SK-N-SH (cell line): ENCODE measurements at regions not wholly inside any gene's neighbourhood (a gene's known extent, or its start where the extent isn't known, plus 50 kb on each side); places are given as distances from the start of the nearest gene placed in this dataset.

ENCODE experiments used
- CTCF ChIA-PET: fragments of 300-600, 350-600 bp; formaldehyde crosslinking; extraction: SDS; loops from one replicate; lab custom pipeline; 2021; lab: Yijun Ruan, JAX
- POLR2A ChIA-PET: fragments of 350-600 bp; sonication (Branson Sonifier 250); formaldehyde crosslinking; extraction: SDS; loops from one replicate; lab custom pipeline; 2020; ENCODE audit warnings: antibody characterized with exemption, inconsistent platforms; lab: Yijun Ruan, JAX
- DNase-seq: peaks from one replicate; pipeline ENCODE4 v3.0.0; 2012
- H2AFZ ChIP-seq: fragments of 200-600 bp; sonication (generic); 2 replicates; pipeline ENCODE4 v1.8.1; 2016; ENCODE audit warnings: antibody characterized with exemption, mild to moderate bottlenecking, low read depth
- H3F3A ChIP-seq: fragments of 200-600 bp; sonication (generic); replicated peaks from 2 replicates; pipeline ENCODE3; 2016; ENCODE audit warnings: antibody characterized with exemption, mild to moderate bottlenecking; ENCODE audit not compliant: insufficient read depth
- H3K27ac ChIP-seq, 2 experiments: fragments of 200-500 bp in 1 of 2; fragments of 200-600 bp in 1 of 2; sonication (Bioruptor generic) in 1 of 2; sonication (generic), shearing (Covaris generic) in 1 of 2; 2 replicates each; pipeline versions ENCODE4 v1.5.1 to v1.6.1; 2014 to 2016; ENCODE audit warnings: low read depth in 2 of 2, inconsistent platforms in 1 of 2, low read length in 1 of 2, mild to moderate bottlenecking in 1 of 2, mixed read lengths in 1 of 2
- H3K27me3 ChIP-seq: fragments of 200-600 bp; sonication (generic), shearing (Covaris generic); 2 replicates; pipeline ENCODE4 v1.6.1; 2016; ENCODE audit warnings: mixed run types; ENCODE audit not compliant: insufficient read depth
- H3K36me3 ChIP-seq, 2 experiments: fragments of 200-500 bp in 1 of 2; fragments of 200-600 bp in 1 of 2; sonication (Bioruptor generic) in 1 of 2; sonication (generic) in 1 of 2; replicated peaks in 1 of 2; 2 replicates each; pipeline versions ENCODE3 to v1.5.1; 2014 to 2016; ENCODE audit warnings: low read length in 1 of 2, mild to moderate bottlenecking in 1 of 2; ENCODE audit not compliant: insufficient read depth in 2 of 2, control insufficient read depth in 1 of 2
- H3K4me1 ChIP-seq, 2 experiments: fragments of 200-500 bp in 1 of 2; fragments of 200-600 bp in 1 of 2; sonication (Bioruptor generic) in 1 of 2; sonication (generic), shearing (Covaris generic) in 1 of 2; 2 replicates each; pipeline versions ENCODE4 v1.5.1 to v1.6.1; 2014 to 2016; ENCODE audit warnings: low read depth in 1 of 2, low read length in 1 of 2, mixed run types in 1 of 2; ENCODE audit not compliant: insufficient read depth in 2 of 2, control insufficient read depth in 1 of 2
- H3K4me2 ChIP-seq: fragments of 200-600 bp; sonication (generic), shearing (Covaris generic); 2 replicates; pipeline ENCODE4 v1.6.1; 2017; ENCODE audit warnings: mixed run types
- H3K4me3 ChIP-seq, 2 experiments: fragments of 200-500 bp in 1 of 2; fragments of 200-600 bp in 1 of 2; sonication (Bioruptor generic) in 1 of 2; sonication (generic), shearing (Covaris generic) in 1 of 2; 2 replicates each; pipeline versions ENCODE4 v1.5.1 to v1.8.1; 2014 to 2016; ENCODE audit warnings: low read depth in 2 of 2, inconsistent platforms in 1 of 2, low read length in 1 of 2, mild to moderate bottlenecking in 1 of 2, mixed read lengths in 1 of 2, moderate library complexity in 1 of 2
- H3K79me2 ChIP-seq: fragments of 200-600 bp; sonication (generic); 2 replicates; pipeline ENCODE4 v1.8.1; 2017; ENCODE audit warnings: mild to moderate bottlenecking; ENCODE audit not compliant: insufficient read depth
- H3K9ac ChIP-seq: fragments of 200-600 bp; sonication (generic); 2 replicates; pipeline ENCODE4 v1.6.1; 2017; ENCODE audit warnings: mixed run types
- H3K9me2 ChIP-seq: fragments of 200-600 bp; sonication (generic); 2 replicates; pipeline ENCODE4 v1.6.1; 2017; ENCODE audit warnings: mixed run types
- H3K9me3 ChIP-seq: fragments of 200-600 bp; sonication (generic); 2 replicates; pipeline ENCODE4 v1.6.1; 2017; ENCODE audit warnings: mixed run types, mild to moderate bottlenecking, moderate library complexity
- H4K20me1 ChIP-seq: fragments of 200-600 bp; sonication (generic); 2 replicates; pipeline ENCODE4 v1.6.1; 2017; ENCODE audit warnings: mild to moderate bottlenecking, mixed run types; ENCODE audit not compliant: insufficient read depth
- CHD2 ChIP-seq: fragments of 150-350 bp; IDR thresholded peaks from 2 replicates; pipeline ENCODE4 v1.6.1; 2018; ENCODE audit warnings: low read length; ENCODE audit not compliant: partially characterized antibody
- ELF1 ChIP-seq: IDR thresholded peaks from 2 replicates; pipeline ENCODE4 v1.4.0; 2012
- EP300 ChIP-seq, 2 experiments: IDR thresholded peaks; 2 replicates each; pipeline versions ENCODE4 v1.4.0 to v1.6.1; 2012; ENCODE audit warnings: borderline replicate concordance in 1 of 2, low read depth in 1 of 2, low read length in 1 of 2
- EZH2phosphoT487 ChIP-seq: fragments of 200-600 bp; sonication (generic); IDR thresholded peaks from 2 replicates; pipeline ENCODE4 v1.6.1; 2017; ENCODE audit warnings: low read depth, mixed run types, mild to moderate bottlenecking, antibody characterized with exemption, moderate library complexity, borderline replicate concordance
- FOSL2 ChIP-seq: IDR thresholded peaks from 2 replicates; pipeline ENCODE4 v1.4.0; 2012; ENCODE audit warnings: low read depth, mild to moderate bottlenecking, moderate library complexity, borderline replicate concordance
- FOXJ3 ChIP-seq: sonication (generic); formaldehyde crosslinking; IDR thresholded peaks from 2 replicates; pipeline ENCODE4 v1.5.1; 2020; ENCODE audit warnings: mild to moderate bottlenecking, missing genetic modification reagents
- JUND ChIP-seq: IDR thresholded peaks from 2 replicates; pipeline ENCODE4 v1.4.0; 2012
- MEF2A ChIP-seq: IDR thresholded peaks from 2 replicates; pipeline ENCODE4 v1.4.0; 2012; ENCODE audit warnings: low read depth, borderline replicate concordance
- NRF1 ChIP-seq: IDR thresholded peaks from 2 replicates; pipeline ENCODE4 v1.6.1; 2012; ENCODE audit warnings: low read depth, mild to moderate bottlenecking, low read length
- POLR2AphosphoS5 ChIP-seq: IDR thresholded peaks from 2 replicates; pipeline ENCODE4 v1.6.1; 2012; ENCODE audit warnings: low read depth, low read length
- RAD21 ChIP-seq: IDR thresholded peaks from 2 replicates; pipeline ENCODE4 v1.6.1; 2012; ENCODE audit warnings: mild to moderate bottlenecking, low read length
- RFX5 ChIP-seq: IDR thresholded peaks from 2 replicates; pipeline ENCODE4 v1.6.1; 2012; ENCODE audit warnings: mild to moderate bottlenecking, improper control_type of control experiment, low read length
- RXRA ChIP-seq: IDR thresholded peaks from 2 replicates; pipeline ENCODE4 v1.4.0; 2012; ENCODE audit warnings: low read depth, mild to moderate bottlenecking, borderline replicate concordance
- TAF1 ChIP-seq: IDR thresholded peaks from 2 replicates; pipeline ENCODE4 v1.6.1; 2012; ENCODE audit warnings: low read depth, mild to moderate bottlenecking, low read length, moderate library complexity, borderline replicate concordance
- TCF12 ChIP-seq: IDR thresholded peaks from 2 replicates; pipeline ENCODE4 v1.4.0; 2012
- TEAD4 ChIP-seq: IDR thresholded peaks from 2 replicates; pipeline ENCODE4 v1.4.0; 2012; ENCODE audit warnings: mild to moderate bottlenecking, borderline replicate concordance; ENCODE audit not compliant: insufficient read depth
- WGBS: methylation state at CpG from one replicate; pipeline ENCODE4 v1.1.6; 2017; ENCODE audit warnings: low lambda C conversion rate; 5-methylcytosine and 5-hydroxymethylcytosine counted together
- TF ChIP-seq, protein P1 (sequence below): IDR thresholded peaks from 2 replicates; pipeline ENCODE4 v1.4.0; 2012; ENCODE audit warnings: low read depth, borderline replicate concordance
- TF ChIP-seq, protein P2 (sequence below): IDR thresholded peaks from 2 replicates; pipeline ENCODE4 v1.4.0; 2012; ENCODE audit warnings: low read depth
- TF ChIP-seq, protein P3 (sequence below): fragments of 200-600 bp; sonication (generic); IDR thresholded peaks from 2 replicates; pipeline ENCODE4 v1.6.1; 2017; ENCODE audit warnings: antibody characterized with exemption, mild to moderate bottlenecking, moderate library complexity
- TF ChIP-seq, protein P4 (sequence below): fragments of 150-350 bp; IDR thresholded peaks from 2 replicates; pipeline ENCODE4 v1.6.1; 2016; ENCODE audit warnings: mild to moderate bottlenecking, low read depth, low read length
- TF ChIP-seq, protein P5 (sequence below): IDR thresholded peaks from 2 replicates; pipeline ENCODE4; 2012

DNA sequence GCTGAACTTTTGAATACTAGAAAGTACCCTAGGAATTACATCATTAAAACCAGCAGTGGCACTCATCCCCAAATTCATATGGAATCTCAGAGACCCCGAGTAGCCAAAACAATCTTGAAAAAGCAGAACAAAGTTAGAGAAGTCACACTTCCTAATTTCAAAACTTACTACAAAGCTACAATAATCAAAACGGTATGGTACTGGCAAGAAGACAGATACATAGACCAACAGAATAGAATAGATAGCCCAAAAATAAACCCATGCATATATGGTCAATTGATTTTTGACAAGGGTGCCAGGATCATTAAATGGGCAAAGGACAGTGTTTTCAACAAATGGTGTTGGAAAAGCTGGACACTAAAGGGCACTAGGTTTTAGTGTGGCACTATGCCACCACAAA lies 176.0 kb upstream of the NDUFV2 start (continued):
- TF ChIP-seq, protein P1, sequence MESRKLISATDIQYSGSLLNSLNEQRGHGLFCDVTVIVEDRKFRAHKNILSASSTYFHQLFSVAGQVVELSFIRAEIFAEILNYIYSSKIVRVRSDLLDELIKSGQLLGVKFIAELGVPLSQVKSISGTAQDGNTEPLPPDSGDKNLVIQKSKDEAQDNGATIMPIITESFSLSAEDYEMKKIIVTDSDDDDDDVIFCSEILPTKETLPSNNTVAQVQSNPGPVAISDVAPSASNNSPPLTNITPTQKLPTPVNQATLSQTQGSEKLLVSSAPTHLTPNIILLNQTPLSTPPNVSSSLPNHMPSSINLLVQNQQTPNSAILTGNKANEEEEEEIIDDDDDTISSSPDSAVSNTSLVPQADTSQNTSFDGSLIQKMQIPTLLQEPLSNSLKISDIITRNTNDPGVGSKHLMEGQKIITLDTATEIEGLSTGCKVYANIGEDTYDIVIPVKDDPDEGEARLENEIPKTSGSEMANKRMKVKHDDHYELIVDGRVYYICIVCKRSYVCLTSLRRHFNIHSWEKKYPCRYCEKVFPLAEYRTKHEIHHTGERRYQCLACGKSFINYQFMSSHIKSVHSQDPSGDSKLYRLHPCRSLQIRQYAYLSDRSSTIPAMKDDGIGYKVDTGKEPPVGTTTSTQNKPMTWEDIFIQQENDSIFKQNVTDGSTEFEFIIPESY, result no peak
- TF ChIP-seq TAF1 (no peak), CHD2 (no peak), JUND (no peak), EP300 (IDR thresholded peaks at IDR 0.05; ENCODE audit: borderline replicate concordance in 1 of 2, low read depth in 1 of 2, low read length in 1 of 2) (no peak), FOXJ3 (CRISPR knock-in tag) (no peak)
- TF ChIP-seq, protein P2, sequence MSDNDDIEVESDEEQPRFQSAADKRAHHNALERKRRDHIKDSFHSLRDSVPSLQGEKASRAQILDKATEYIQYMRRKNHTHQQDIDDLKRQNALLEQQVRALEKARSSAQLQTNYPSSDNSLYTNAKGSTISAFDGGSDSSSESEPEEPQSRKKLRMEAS, result no peak

DNA sequence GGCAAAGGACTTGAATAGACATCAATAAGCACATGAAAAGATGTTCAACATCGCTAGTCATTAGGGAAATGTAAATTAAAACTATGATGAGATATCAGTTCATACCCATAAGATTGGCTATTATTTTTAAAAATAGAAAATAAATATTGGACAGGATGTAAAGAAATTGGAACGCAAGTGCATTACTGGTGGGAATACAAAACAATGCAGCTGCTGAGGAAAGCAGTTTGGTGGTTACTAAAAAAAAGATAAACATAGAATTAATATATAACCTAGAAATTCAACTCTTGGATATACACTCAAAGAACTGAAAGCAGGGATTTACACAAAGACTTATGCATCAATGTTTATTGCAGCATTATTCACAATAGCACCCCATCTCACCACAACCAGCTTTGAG lies 174.5 kb upstream of the NDUFV2 start:
- H3K4me1 ChIP-seq, result no peaks in the 10 kb centered on the region
- no peak overlapping the region for H3K4me3 ChIP-seq
- no peaks in the 10 kb centered on the region for H3K36me3 ChIP-seq
- no peaks in the 10 kb centered on the region for H3K27me3 ChIP-seq
- TF ChIP-seq CHD2 (no peak), RFX5 (no peak), RXRA (no peak), RAD21 (no peak), MEF2A (no peak), EP300 (IDR thresholded peaks at IDR 0.05; ENCODE audit: borderline replicate concordance in 1 of 2, low read depth in 1 of 2, low read length in 1 of 2) (no peak), TEAD4 (no peak), FOXJ3 (CRISPR knock-in tag) (no peak), ELF1 (no peak), JUND (no peak), EZH2phosphoT487 (no peak), FOSL2 (no peak), POLR2AphosphoS5 (no peak), NRF1 (no peak), TCF12 (no peak)
- TF ChIP-seq, protein P1, result no peak
- TF ChIP-seq, protein P3, sequence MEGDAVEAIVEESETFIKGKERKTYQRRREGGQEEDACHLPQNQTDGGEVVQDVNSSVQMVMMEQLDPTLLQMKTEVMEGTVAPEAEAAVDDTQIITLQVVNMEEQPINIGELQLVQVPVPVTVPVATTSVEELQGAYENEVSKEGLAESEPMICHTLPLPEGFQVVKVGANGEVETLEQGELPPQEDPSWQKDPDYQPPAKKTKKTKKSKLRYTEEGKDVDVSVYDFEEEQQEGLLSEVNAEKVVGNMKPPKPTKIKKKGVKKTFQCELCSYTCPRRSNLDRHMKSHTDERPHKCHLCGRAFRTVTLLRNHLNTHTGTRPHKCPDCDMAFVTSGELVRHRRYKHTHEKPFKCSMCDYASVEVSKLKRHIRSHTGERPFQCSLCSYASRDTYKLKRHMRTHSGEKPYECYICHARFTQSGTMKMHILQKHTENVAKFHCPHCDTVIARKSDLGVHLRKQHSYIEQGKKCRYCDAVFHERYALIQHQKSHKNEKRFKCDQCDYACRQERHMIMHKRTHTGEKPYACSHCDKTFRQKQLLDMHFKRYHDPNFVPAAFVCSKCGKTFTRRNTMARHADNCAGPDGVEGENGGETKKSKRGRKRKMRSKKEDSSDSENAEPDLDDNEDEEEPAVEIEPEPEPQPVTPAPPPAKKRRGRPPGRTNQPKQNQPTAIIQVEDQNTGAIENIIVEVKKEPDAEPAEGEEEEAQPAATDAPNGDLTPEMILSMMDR, result no peak
- TF ChIP-seq, protein P4, sequence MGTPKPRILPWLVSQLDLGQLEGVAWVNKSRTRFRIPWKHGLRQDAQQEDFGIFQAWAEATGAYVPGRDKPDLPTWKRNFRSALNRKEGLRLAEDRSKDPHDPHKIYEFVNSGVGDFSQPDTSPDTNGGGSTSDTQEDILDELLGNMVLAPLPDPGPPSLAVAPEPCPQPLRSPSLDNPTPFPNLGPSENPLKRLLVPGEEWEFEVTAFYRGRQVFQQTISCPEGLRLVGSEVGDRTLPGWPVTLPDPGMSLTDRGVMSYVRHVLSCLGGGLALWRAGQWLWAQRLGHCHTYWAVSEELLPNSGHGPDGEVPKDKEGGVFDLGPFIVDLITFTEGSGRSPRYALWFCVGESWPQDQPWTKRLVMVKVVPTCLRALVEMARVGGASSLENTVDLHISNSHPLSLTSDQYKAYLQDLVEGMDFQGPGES, result no peak
- TF ChIP-seq, protein P5, sequence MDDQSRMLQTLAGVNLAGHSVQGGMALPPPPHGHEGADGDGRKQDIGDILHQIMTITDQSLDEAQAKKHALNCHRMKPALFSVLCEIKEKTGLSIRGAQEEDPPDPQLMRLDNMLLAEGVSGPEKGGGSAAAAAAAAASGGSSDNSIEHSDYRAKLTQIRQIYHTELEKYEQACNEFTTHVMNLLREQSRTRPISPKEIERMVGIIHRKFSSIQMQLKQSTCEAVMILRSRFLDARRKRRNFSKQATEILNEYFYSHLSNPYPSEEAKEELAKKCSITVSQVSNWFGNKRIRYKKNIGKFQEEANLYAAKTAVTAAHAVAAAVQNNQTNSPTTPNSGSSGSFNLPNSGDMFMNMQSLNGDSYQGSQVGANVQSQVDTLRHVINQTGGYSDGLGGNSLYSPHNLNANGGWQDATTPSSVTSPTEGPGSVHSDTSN, result no peak
- H3K9me2 ChIP-seq, result no peaks in the 10 kb centered on the region
- no peak for DNase-seq
- no peak overlapping the region for H2AFZ ChIP-seq
- H3K4me2 ChIP-seq, result no peak overlapping the region
- H3K9me3 ChIP-seq, result 0 out of 2 replicates have a peak, but pooled peaks cover 5% of the 10 kb centered on the region
- no peaks in the 10 kb centered on the region for H3K79me2 ChIP-seq
- H4K20me1 ChIP-seq, result no peaks in the 10 kb centered on the region
- H3K9ac ChIP-seq, result no peak overlapping the region
- H3K27ac ChIP-seq, result no peak overlapping the region
- ChIA-PET CTCF (no interaction called here), POLR2A (no interaction called here)
- WGBS, result 87% methylated on average over 2 of the region's 2 CpGs
- no peaks in the 10 kb centered on the region for H3F3A ChIP-seq
